ENCODE measurements at regions not wholly inside any gene's neighbourhood (a gene's known extent, or its start where the extent isn't known, plus 50 kb on each side); places are given as distances from the start of the nearest gene placed in this dataset.

- Histone ChIP-seq H3K27ac (replicated peaks in 1 of 4) (no peak overlapping the region), H3K27me3 (no peaks in the 10 kb centered on the region), H3K36me3 (no peaks in the 10 kb centered on the region), H3K4me3 (no peak overlapping the region), H3K9me3 (no peaks in the 10 kb centered on the region), H3K4me1 (no peaks in the 10 kb centered on the region)
- 74% methylated on average over 3 of the region's 3 CpGs for WGBS
- no peak for DNase-seq (ENCODE audit: extremely low spot score)
- TF ChIP-seq POLR2AphosphoS5 (IDR thresholded peaks at IDR 0.05): no peak
- TF ChIP-seq POLR2A (IDR thresholded peaks at IDR 0.05; ENCODE audit: low read depth): no peak
- TF ChIP-seq CTCF (IDR thresholded peaks at IDR 0.05): no peak
- TF ChIP-seq EP300 (IDR thresholded peaks at IDR 0.05): no peak
- intact Hi-C loops (cut with DNase I): no loop called here
These were observed 187.8 kb upstream of the STXBP5 start for GRCh38 chr6:147016440-147016839.

GRCh38 chr6:147017153-147017552 is 187.1 kb upstream of the STXBP5 start:
- DNase-seq (ENCODE audit: extremely low spot score): no peak
- H3K27me3 ChIP-seq: no peaks in the 10 kb centered on the region
- H3K27ac ChIP-seq (replicated peaks in 1 of 4): no peak overlapping the region
- TF ChIP-seq CTCF (IDR thresholded peaks at IDR 0.05): no peak
- TF ChIP-seq POLR2A (IDR thresholded peaks at IDR 0.05; ENCODE audit: low read depth): no peak
- no peak for TF ChIP-seq POLR2AphosphoS5 (IDR thresholded peaks at IDR 0.05)
- TF ChIP-seq EP300 (IDR thresholded peaks at IDR 0.05): no peak
- intact Hi-C loops (cut with DNase I): no loop called here
- no peaks in the 10 kb centered on the region for H3K36me3 ChIP-seq
- WGBS: 79% methylated on average over 4 of the region's 4 CpGs
- H3K4me1 ChIP-seq: no peaks in the 10 kb centered on the region
- H3K9me3 ChIP-seq: no peaks in the 10 kb centered on the region
- H3K4me3 ChIP-seq: no peak overlapping the region

- no peaks in the 10 kb centered on the region for H3K9me3 ChIP-seq
- H3K27me3 ChIP-seq: no peaks in the 10 kb centered on the region
- TF ChIP-seq CTCF (IDR thresholded peaks at IDR 0.05): no peak
- H3K4me1 ChIP-seq: no peaks in the 10 kb centered on the region
- intact Hi-C loops (cut with DNase I): no loop called here
- H3K36me3 ChIP-seq: no peaks in the 10 kb centered on the region
- DNase-seq (ENCODE audit: extremely low spot score): no peak
- H3K27ac ChIP-seq (replicated peaks in 1 of 4): no peak overlapping the region
- no peak overlapping the region for H3K4me3 ChIP-seq
These were observed 185.2 kb upstream of the STXBP5 start for GRCh38 chr6:147019001-147019400.

- H3K4me1 ChIP-seq: no peaks in the 10 kb centered on the region
- TF ChIP-seq EP300 (IDR thresholded peaks at IDR 0.05): no peak
- TF ChIP-seq POLR2AphosphoS5 (IDR thresholded peaks at IDR 0.05): no peak
- TF ChIP-seq CTCF (IDR thresholded peaks at IDR 0.05): no peak
- no peak for TF ChIP-seq POLR2A (IDR thresholded peaks at IDR 0.05; ENCODE audit: low read depth)
- no peak overlapping the region for H3K27ac ChIP-seq (replicated peaks in 1 of 4)
- H3K4me3 ChIP-seq: no peak overlapping the region
- H3K36me3 ChIP-seq: no peaks in the 10 kb centered on the region
- WGBS: 70% methylated on average over 2 of the region's 2 CpGs
- H3K27me3 ChIP-seq: no peaks in the 10 kb centered on the region
- DNase-seq (ENCODE audit: extremely low spot score): no peak
- intact Hi-C loops (cut with DNase I): no loop called here
- no peaks in the 10 kb centered on the region for H3K9me3 ChIP-seq
These were observed 182.2 kb upstream of the STXBP5 start for GRCh38 chr6:147022041-147022440.

- H3K4me3 ChIP-seq: no peak overlapping the region
- H3K27ac ChIP-seq (replicated peaks in 1 of 4): no peak overlapping the region
- H3K4me1 ChIP-seq: no peaks in the 10 kb centered on the region
- H3K27me3 ChIP-seq: no peaks in the 10 kb centered on the region
- no peak for DNase-seq (ENCODE audit: extremely low spot score)
- TF ChIP-seq CTCF (IDR thresholded peaks at IDR 0.05) (no peak), POLR2AphosphoS5 (IDR thresholded peaks at IDR 0.05) (no peak), POLR2A (IDR thresholded peaks at IDR 0.05; ENCODE audit: low read depth) (no peak), EP300 (IDR thresholded peaks at IDR 0.05) (no peak)
- no peaks in the 10 kb centered on the region for H3K36me3 ChIP-seq
- intact Hi-C loops (cut with DNase I): no loop called here
- H3K9me3 ChIP-seq: no peaks in the 10 kb centered on the region
These were observed 181.1 kb upstream of the STXBP5 start for GRCh38 chr6:147023148-147023547.
